ENCODE measurements at regions not wholly inside any gene's neighbourhood (a gene's known extent, or its start where the extent isn't known, plus 50 kb on each side); places are given as distances from the start of the nearest gene placed in this dataset.
"Not testable (repeated sequence)": the region's sequence is repeated elsewhere in the genome, so short reads cannot be mapped to it uniquely, and the experiment has no call there.

DNA sequence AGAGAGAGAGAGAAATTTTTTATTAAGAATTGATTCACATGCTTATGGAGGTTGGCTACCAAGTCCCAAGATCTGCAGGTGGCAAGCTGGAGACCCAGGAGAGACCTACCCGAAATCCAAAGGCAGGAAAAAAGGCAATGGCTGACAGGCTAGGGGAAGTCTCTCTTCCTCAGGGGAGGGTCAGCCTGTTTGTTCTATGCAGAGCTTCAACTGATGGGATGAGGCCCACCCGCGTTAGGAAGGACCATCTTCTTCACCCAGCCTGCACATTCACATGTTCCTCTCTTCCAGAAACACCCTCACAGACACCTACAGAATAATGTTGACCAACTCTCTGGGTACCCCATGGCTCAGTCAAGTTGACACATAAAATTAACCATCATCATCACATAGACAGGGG lies 65.3 kb upstream of the SERP2 start:
- peaks cover 4% of the 10 kb centered on the region for H3K27me3 Mint-ChIP-seq
- H3K4me1 Mint-ChIP-seq (ENCODE audit: low read depth) = peaks cover 41% of the 10 kb centered on the region

DNA sequence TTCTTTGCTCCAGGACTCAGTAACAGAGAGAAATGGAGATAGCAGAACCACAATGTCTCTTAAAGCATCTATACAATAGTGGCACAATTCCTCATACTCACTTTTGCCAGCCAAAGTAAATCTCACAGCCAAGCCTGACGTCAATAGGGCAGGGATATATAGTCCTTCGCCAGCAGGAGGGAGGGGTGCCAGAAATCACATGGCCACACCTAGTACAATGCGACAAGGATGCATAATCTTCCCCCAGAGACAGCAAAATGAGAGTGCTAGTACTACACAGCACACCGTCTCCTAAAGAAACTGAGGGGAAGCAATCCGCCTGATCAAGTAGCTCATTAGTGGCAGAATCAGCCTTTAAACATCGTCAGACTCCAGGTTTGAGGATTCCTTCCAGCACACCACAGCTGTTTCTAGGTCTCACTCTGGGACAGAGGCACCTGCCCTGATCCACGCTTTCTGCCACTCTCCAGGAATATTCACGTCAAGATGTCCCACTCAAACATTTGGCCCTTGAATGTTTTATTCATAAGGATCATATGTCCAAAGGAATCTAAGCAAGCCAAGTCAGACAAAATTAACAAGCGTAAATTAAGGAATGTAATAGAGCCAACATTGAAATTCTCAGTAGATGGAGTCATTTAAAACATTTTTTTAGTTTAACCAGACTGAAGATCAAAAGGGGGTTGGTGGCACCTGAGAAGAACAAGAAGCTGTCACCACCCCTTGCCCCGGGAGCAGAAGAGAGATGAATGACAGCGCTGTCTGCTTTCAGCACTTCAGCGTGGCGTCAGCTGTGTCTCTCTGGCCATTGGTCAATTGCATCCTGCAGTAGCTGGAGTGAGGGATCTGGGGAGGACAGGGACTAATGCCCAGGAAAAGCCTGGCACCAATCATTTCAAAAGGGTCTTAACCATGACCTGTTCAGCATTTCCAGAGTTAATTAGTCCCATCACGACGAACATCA lies 63.5 kb upstream of the SERP2 start:
- Mint-ChIP-seq H3K36me3 (peaks cover 3% of the 10 kb centered on the region), H3K4me3 (no peak overlapping the region), H3K9me3 (ENCODE audit: low read depth) (no peaks in the 10 kb centered on the region), H3K27ac (no peak overlapping the region), H3K4me1 (ENCODE audit: low read depth) (peaks cover 33% of the 10 kb centered on the region), H3K27me3 (peaks cover 4% of the 10 kb centered on the region)

More for the DNA sequence above, 65.3 kb upstream of the SERP2 start:
- H3K27ac Mint-ChIP-seq = no peak overlapping the region
- no peak overlapping the region for H3K4me3 Mint-ChIP-seq
- peaks cover 2% of the 10 kb centered on the region for H3K36me3 Mint-ChIP-seq
- no peaks in the 10 kb centered on the region for H3K9me3 Mint-ChIP-seq (ENCODE audit: low read depth)

DNA sequence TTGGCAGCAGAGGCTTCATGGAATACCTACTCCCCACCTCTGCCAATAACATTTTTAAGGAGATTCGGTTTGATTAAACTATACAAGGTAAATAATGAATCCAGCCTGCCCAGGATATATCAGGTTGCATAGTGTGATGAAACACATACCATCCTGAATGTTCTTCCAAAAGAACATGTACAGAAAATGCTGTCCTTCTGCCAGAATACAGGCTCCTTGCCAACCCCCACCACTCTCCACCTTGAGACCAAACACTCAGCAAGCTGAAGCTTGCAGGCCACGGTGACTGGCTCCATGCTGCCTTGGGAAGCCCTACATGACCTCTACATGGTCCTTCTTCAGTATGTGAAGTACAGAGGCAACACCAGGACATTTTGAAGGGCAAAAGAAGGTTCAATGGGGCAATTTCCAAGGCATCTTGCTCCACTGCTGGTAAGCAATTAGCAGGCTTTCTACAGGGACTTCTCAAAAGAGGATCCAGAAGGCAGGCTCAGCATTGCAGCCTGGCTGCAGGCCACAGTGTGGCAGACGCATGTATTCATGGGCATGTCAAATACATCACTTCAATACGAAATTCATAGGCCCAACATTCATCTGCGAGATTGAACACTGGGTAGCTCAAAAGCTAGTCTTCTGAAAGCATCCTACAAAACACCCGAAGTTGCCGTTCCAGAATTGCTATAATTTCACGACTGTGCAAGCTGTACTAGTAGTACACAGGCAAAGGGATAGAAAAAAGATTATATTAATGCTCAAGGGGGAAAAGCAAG lies 62.4 kb upstream of the SERP2 start:
- H3K4me3 Mint-ChIP-seq = no peak overlapping the region
- no peaks in the 10 kb centered on the region for H3K9me3 Mint-ChIP-seq (ENCODE audit: low read depth)
- H3K27ac Mint-ChIP-seq = no peak overlapping the region
- peaks cover 6% of the 10 kb centered on the region for H3K27me3 Mint-ChIP-seq
- H3K36me3 Mint-ChIP-seq = peaks cover 3% of the 10 kb centered on the region
- peaks cover 24% of the 10 kb centered on the region for H3K4me1 Mint-ChIP-seq (ENCODE audit: low read depth)

DNA sequence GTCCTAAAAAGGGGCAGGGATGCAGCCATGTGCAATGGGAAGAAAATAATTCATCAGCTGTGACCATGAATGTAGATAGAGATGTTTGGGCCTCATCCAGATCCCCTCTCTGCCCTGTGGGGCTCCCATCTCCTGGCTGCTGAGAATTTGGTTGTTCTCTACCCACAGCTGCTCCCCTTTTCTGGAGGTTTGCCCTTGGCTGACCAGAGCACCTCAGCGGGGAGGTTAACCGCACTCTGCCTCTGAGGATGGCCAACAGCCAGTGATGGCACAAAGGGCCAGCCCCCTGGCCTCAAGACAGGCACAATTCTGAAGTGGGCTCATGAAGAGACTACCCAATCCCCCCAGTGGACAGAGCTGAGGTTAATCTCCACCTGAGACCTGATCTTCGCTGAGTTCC lies 61.5 kb upstream of the SERP2 start:
- no peak overlapping the region for H3K27ac Mint-ChIP-seq
- H3K4me1 Mint-ChIP-seq (ENCODE audit: low read depth) = peaks cover 15% of the 10 kb centered on the region
- H3K27me3 Mint-ChIP-seq = peaks cover 6% of the 10 kb centered on the region
- H3K9me3 Mint-ChIP-seq (ENCODE audit: low read depth) = no peaks in the 10 kb centered on the region
- no peak overlapping the region for H3K4me3 Mint-ChIP-seq
- peaks cover 3% of the 10 kb centered on the region for H3K36me3 Mint-ChIP-seq

DNA sequence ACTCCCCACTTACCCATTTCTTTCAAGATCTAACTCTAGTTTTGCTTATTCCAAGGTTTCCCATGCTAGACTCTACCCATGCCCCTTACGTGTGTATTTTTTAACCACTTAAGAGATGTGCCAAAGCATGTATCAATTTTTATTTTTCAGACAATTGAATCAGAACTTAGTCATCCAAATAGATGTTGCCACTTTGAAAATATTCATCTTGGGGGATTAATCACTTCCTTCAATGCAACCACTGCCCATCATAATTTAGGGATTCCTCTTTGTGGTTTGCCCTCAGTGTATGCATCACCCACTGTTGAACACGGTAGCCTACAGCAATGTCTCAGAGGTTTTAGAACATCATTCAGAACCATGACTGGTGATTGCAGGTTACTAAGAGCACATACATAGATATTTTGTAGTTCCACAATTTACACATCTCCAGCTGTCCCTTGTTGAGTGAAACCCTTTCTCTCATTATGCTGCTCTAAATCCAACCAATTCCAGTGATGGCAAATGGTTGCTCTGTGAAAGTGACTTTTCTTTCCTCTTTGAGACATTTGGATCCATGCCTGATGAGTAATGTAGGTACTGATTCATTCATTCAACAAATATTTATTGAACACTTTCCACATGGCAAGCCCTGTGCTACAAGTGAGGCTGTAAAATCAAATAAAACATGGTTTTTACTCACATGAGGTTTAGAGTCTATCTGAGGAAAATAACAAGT lies 60.6 kb upstream of the SERP2 start:
- Mint-ChIP-seq H3K4me1 (ENCODE audit: low read depth) (peaks cover 8% of the 10 kb centered on the region), H3K4me3 (no peak overlapping the region), H3K36me3 (peaks cover 3% of the 10 kb centered on the region), H3K9me3 (ENCODE audit: low read depth) (no peaks in the 10 kb centered on the region), H3K27me3 (peaks cover 6% of the 10 kb centered on the region), H3K27ac (no peak overlapping the region)

DNA sequence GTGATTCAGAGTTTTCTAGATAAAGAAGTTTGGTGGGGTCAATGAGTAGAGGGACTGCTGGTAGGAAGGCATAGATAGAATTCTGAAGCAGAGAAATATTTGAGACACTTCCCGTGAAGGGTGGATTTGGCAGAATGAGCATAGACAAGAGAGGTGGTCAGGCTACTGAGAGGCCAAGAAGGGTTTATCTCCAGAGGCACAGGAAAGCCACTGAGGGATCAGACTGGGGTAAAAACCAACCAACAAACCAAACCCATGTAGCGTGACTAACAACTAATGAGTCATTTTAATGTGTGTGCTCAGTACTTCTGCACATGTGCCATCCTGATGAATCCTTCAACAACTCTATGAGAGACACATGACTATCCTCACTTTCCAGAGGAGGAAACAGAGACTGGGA lies 60.0 kb upstream of the SERP2 start:
- Mint-ChIP-seq H3K27ac (no peak overlapping the region), H3K9me3 (ENCODE audit: low read depth) (no peaks in the 10 kb centered on the region), H3K36me3 (peaks cover 3% of the 10 kb centered on the region), H3K27me3 (peaks cover 6% of the 10 kb centered on the region), H3K4me1 (ENCODE audit: low read depth) (peaks cover 8% of the 10 kb centered on the region), H3K4me3 (no peak overlapping the region)

DNA sequence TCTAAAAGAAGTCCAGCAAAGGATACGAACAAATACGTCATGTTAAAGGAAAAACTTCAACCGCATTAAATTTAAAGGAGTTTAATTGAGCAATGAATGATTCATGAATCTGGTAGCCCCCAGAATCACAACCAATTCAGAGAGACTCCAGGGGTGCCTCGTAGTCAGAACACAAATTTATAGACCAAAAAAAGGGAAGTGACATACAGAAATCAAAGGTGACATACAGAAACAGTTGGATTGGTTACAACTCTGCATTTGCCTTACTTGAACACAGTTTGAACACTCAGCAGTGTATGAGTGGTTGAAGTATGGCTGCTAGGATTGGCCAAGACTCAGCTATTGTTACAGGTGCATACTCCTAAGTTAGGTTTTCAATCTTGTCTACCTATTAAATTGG lies 59.5 kb upstream of the SERP2 start:
- H3K36me3 Mint-ChIP-seq; H3K9me3 Mint-ChIP-seq (ENCODE audit: low read depth); H3K27ac Mint-ChIP-seq; H3K4me1 Mint-ChIP-seq (ENCODE audit: low read depth); H3K4me3 Mint-ChIP-seq; H3K27me3 Mint-ChIP-seq: not testable (repeated sequence)

DNA sequence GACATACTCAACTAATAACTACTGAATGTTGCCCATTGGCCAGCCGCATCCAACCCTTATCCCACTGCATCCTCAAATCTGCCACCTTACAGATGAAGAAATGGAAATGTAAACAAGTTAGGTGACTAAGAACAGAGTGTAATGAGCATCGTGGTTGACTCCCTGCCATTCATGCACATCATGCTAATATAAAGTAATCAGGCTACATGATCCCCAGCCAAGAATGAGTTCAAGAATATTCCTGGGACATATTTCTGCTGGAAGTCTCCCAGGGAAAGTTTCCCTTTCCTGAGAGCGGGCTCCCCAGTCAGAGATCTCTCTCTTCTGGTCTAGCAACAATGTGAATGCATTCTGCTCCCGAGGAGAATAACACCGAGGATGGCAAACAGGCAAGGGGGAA lies 55.9 kb upstream of the SERP2 start:
- H3K4me3 Mint-ChIP-seq = no peak overlapping the region
- peaks cover 3% of the 10 kb centered on the region for H3K27me3 Mint-ChIP-seq
- no peaks in the 10 kb centered on the region for H3K9me3 Mint-ChIP-seq (ENCODE audit: low read depth)
- peaks cover 5% of the 10 kb centered on the region for H3K36me3 Mint-ChIP-seq
- peaks cover 4% of the 10 kb centered on the region for H3K4me1 Mint-ChIP-seq (ENCODE audit: low read depth)
- H3K27ac Mint-ChIP-seq = no peak overlapping the region

DNA sequence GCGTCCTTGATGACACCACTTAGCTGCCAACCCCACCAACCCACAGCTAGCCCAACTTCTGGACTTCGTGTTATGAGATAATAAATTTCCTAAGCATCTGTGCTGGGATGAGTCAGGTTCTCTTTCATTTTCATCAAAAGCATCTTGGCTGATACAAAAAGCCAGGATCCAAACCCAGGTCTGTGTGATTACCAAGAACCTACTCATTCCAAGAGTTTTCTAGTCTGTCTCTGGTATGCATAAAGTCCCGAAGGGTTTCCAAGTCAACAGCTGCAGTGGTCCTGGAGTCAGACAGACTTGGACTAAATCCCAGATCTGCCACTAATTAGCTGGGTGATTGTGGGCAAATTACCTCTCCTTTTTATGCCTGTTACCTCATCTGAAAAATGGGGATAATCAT lies 55.5 kb upstream of the SERP2 start:
- Mint-ChIP-seq H3K4me3 (no peak overlapping the region), H3K36me3 (peaks cover 5% of the 10 kb centered on the region)

DNA sequence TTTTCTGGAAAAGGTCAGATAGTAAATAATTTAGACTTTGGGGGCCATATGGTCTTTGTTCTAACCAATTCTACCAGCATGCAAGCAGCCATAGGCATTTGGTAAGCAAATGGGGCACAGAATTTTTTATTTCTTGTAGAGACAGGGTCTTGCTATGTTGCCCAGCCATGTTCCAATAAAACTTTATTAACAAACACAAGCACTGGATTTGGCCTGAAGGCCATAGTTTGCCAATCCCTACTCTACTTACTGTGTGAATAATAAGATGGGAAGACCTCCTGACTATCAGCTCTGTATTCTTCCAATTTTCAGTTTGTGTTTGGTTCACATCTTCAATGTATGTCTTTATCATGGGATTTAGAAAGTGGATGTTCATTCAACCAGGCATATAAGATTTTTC lies 53.0 kb upstream of the SERP2 start:
- Mint-ChIP-seq H3K36me3 (peaks cover 3% of the 10 kb centered on the region), H3K27ac (no peak overlapping the region), H3K4me3 (no peak overlapping the region), H3K4me1 (ENCODE audit: low read depth) (no peaks in the 10 kb centered on the region), H3K27me3 (peaks cover 2% of the 10 kb centered on the region), H3K9me3 (ENCODE audit: low read depth) (no peaks in the 10 kb centered on the region)

More for the DNA sequence above, 55.5 kb upstream of the SERP2 start:
- H3K4me1 Mint-ChIP-seq (ENCODE audit: low read depth) = peaks cover 3% of the 10 kb centered on the region
- H3K27ac Mint-ChIP-seq = no peak overlapping the region
- H3K9me3 Mint-ChIP-seq (ENCODE audit: low read depth) = no peaks in the 10 kb centered on the region
- peaks cover 2% of the 10 kb centered on the region for H3K27me3 Mint-ChIP-seq

DNA sequence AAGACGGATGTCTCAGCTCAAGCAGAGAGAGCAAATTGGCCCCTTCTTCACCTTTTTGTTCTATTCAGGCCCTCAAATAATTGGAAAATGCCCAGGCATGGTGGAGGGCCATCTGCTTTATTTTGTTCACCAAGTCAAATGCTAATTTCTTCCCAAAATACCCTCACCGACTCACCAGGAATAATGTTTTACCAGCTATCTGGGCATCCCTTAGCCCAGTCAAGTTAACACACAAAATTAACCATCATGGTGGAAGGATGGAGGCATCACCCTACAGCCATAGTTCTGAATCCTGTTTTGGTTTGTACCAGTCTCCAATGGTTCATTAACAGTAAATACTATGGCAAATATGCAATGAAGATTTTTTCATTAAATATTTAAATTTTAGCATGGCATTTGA lies 51.7 kb upstream of the SERP2 start:
- Mint-ChIP-seq H3K9me3 (ENCODE audit: low read depth) (no peaks in the 10 kb centered on the region), H3K27me3 (no peaks in the 10 kb centered on the region), H3K4me1 (ENCODE audit: low read depth) (no peaks in the 10 kb centered on the region), H3K4me3 (no peak overlapping the region), H3K27ac (no peak overlapping the region), H3K36me3 (peaks cover 3% of the 10 kb centered on the region)

DNA sequence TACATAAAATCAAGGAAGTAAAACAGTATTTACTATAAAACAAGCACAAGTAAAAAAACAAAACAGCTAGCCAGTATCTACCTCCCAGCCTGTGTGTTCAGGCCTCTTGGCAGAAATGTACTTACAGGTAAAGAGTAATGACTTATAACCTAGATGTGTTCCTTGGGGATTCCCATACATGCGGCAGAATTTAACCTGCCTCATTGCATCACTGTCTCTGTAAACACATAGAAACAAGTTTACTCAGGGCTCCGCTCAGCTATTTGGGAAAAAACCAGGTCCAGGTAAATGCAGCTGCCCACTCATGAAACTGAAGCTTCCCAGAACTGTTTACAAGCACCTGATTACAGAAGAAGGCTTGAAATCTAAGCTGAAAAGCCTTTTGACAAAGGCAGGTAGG lies 50.7 kb upstream of the SERP2 start:
- Mint-ChIP-seq H3K27me3 (no peaks in the 10 kb centered on the region), H3K27ac (no peak overlapping the region), H3K9me3 (ENCODE audit: low read depth) (no peaks in the 10 kb centered on the region), H3K4me3 (no peak overlapping the region), H3K4me1 (ENCODE audit: low read depth) (no peaks in the 10 kb centered on the region), H3K36me3 (peaks cover 3% of the 10 kb centered on the region)

DNA sequence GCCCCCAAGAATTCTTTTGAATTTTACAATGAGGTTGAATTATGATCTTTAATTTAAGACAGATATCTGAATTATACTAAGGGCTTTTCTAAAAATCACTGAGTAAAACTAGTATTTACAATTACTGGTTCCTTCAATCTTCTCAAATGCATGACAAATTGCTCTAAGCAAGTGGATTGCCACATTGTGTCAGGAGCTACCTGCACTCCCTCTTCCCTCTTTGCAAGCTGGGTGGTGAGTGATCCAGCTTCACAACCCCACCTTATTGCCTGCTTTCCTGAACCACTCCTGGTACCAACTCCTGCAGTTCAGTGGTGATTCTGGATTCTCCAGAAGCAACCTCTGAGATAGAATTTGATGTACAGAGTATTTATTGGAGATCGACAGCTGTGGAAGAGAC lies 49.9 kb upstream of the SERP2 start:
- Mint-ChIP-seq H3K36me3 (peaks cover 3% of the 10 kb centered on the region), H3K4me1 (ENCODE audit: low read depth) (no peaks in the 10 kb centered on the region), H3K9me3 (ENCODE audit: low read depth) (no peaks in the 10 kb centered on the region), H3K27me3 (no peaks in the 10 kb centered on the region), H3K4me3 (no peak overlapping the region), H3K27ac (no peak overlapping the region)

Data from activated naive CD8-positive, alpha-beta T cell (primary cell).